ENCODE measurements at regions not wholly inside any gene's neighbourhood (a gene's known extent, or its start where the extent isn't known, plus 50 kb on each side); places are given as distances from the start of the nearest gene placed in this dataset.
"Not testable (repeated sequence)": the region's sequence is repeated elsewhere in the genome, so short reads cannot be mapped to it uniquely, and the experiment has no call there.

- DNase-seq, result no peak
Measured at GRCh38 chr6:144633886-144634285, 348.8 kb downstream of the UTRN start.

- DNase-seq, result no peak
Measured at GRCh38 chr6:144634371-144634770, 349.2 kb downstream of the UTRN start.

- DNase-seq, result no peak
Measured at GRCh38 chr6:144635051-144635450, 349.9 kb downstream of the UTRN start.

- DNase-seq, result not testable (repeated sequence)
Measured at GRCh38 chr6:144636025-144636424, 350.9 kb downstream of the UTRN start.

GRCh38 chr6:144637541-144637940 lies 352.4 kb downstream of the UTRN start:
- DNase-seq, result no peak

- DNase-seq, result no peak
Measured at GRCh38 chr6:144639654-144640053, 354.5 kb downstream of the UTRN start.

GRCh38 chr6:144641286-144641685 lies 356.2 kb downstream of the UTRN start:
- DNase-seq, result no peak

- DNase-seq, result no peak
Measured at GRCh38 chr6:144644776-144645175, 359.6 kb downstream of the UTRN start.

GRCh38 chr6:144646093-144647056 lies 361.2 kb downstream of the UTRN start:
- DNase-seq, result no peak

- DNase-seq, result no peak
Measured at GRCh38 chr6:144647406-144647964, 362.4 kb downstream of the UTRN start.

GRCh38 chr6:144647971-144648651 lies 363.0 kb downstream of the UTRN start:
- DNase-seq, result no peak

GRCh38 chr6:144649085-144649484 lies 363.9 kb downstream of the UTRN start:
- DNase-seq, result no peak

GRCh38 chr6:144651234-144651633 lies 366.1 kb downstream of the UTRN start:
- no peak for DNase-seq

GRCh38 chr6:144652292-144652891 lies 367.3 kb downstream of the UTRN start:
- no peak for DNase-seq

- no peak for DNase-seq
Measured at GRCh38 chr6:144653885-144654505, 368.9 kb downstream of the UTRN start.

GRCh38 chr6:144654506-144654905 lies 369.4 kb downstream of the UTRN start:
- DNase-seq, result no peak

- DNase-seq, result no peak
Measured at GRCh38 chr6:144655376-144655775, 370.2 kb downstream of the UTRN start.

- no peak for DNase-seq
Measured at GRCh38 chr6:144657691-144658090, 372.6 kb downstream of the UTRN start.

- DNase-seq, result peak in 1 of 2 experiments; percentile 16
Measured at GRCh38 chr6:144659202-144660182, 374.4 kb downstream of the UTRN start.

- DNase-seq, result no peak
Measured at GRCh38 chr6:144660561-144661115, 375.5 kb downstream of the UTRN start.

- DNase-seq, result no peak
Measured at GRCh38 chr6:144661116-144661806, 376.1 kb downstream of the UTRN start.
